HepG2 (cell line): ENCODE measurements at regions not wholly inside any gene's neighbourhood (a gene's known extent, or its start where the extent isn't known, plus 50 kb on each side); places are given as distances from the start of the nearest gene placed in this dataset.
"Not testable (repeated sequence)": the region's sequence is repeated elsewhere in the genome, so short reads cannot be mapped to it uniquely, and the experiment has no call there.

ENCODE experiments used
- ATAC-seq: fragments of 200-7000 bp; cut with Tn5 transposase; 3 replicates; pipeline ENCODE4 v1.9.1; 2020; ENCODE audit warnings: mild to moderate bottlenecking, moderate library complexity
- BruUV-seq: library from RNA; stranded (reverse); fragments of 400-500 nt; replicated peaks from 2 replicates; lab custom pipeline; 2021; lab: Mats Ljungman, UMichigan
- CTCF ChIA-PET: fragments of 300-600 bp; formaldehyde crosslinking; extraction: SDS; loops from one replicate; lab custom pipeline; 2021; ENCODE audit warnings: low total read pairs, inconsistent platforms, low intra/inter-chr PET ratio; lab: Yijun Ruan, JAX
- POLR2A ChIA-PET: fragments of 350-600 bp; sonication (Branson Sonifier 250); formaldehyde crosslinking; loops from one replicate; lab custom pipeline; 2020; ENCODE audit warnings: antibody characterized with exemption, inconsistent platforms; lab: Yijun Ruan, JAX
- DNase-seq: peaks from one replicate; pipeline ENCODE4 v3.0.0-alpha.2; 2015; ENCODE audit warnings: low spot score
- FAIRE-seq: peaks from 3 replicates; lab custom pipeline; 2011; peaks lifted over from hg19 to GRCh38; lab: Jason Lieb, UNC
- H2AFZ ChIP-seq: one replicate; pipeline ENCODE4 v1.6.1; 2011; ENCODE audit warnings: low read length, inconsistent platforms
- H3K27ac ChIP-seq: fragments of 300-600 bp; 3 replicates; pipeline ENCODE4 v1.8.0; 2011; ENCODE audit warnings: mixed run types, mild to moderate bottlenecking, mixed read lengths, low read length, inconsistent platforms; ENCODE audit not compliant: insufficient read depth; ENCODE audit errors: extremely low read length
- H3K27me3 ChIP-seq, 2 experiments: fragments of 200-600 bp in 1 of 2; 2 replicates in 1 of 2; 3 replicates in 1 of 2; pipeline versions ENCODE4 v1.6.0 to v1.8.0; 2011; ENCODE audit warnings: low read length in 2 of 2, mild to moderate bottlenecking in 2 of 2, moderate library complexity in 2 of 2, inconsistent platforms in 1 of 2; ENCODE audit not compliant: insufficient read depth in 2 of 2, control insufficient read depth in 1 of 2
- H3K36me3 ChIP-seq, 2 experiments: fragments of 200-600 bp in 1 of 2; replicated peaks in 1 of 2; 2 replicates in 1 of 2; 3 replicates in 1 of 2; pipeline versions ENCODE4 v1.5.1 to v1.8.0; 2011; ENCODE audit warnings: low read length in 2 of 2, inconsistent platforms in 1 of 2; ENCODE audit not compliant: insufficient read depth in 2 of 2, control insufficient read depth in 1 of 2
- H3K4me1 ChIP-seq: 2 replicates; pipeline ENCODE4 v1.5.1; 2012; ENCODE audit warnings: low read length, inconsistent platforms; ENCODE audit not compliant: insufficient read depth
- H3K4me2 ChIP-seq: 2 replicates; pipeline ENCODE4 v1.6.0; 2011; ENCODE audit warnings: low read depth, low read length, inconsistent platforms
- H3K4me3 ChIP-seq, 3 experiments: fragments of 200-600 bp in 1 of 3; sonication (generic), shearing (Covaris generic) in 1 of 3; replicated peaks in 1 of 3; 2 replicates each; pipeline ENCODE4 v1.5.1; 2011 to 2016; ENCODE audit warnings: low read length in 3 of 3, inconsistent platforms in 2 of 3, low read depth in 2 of 3, mild to moderate bottlenecking in 2 of 3, control low read depth in 1 of 3, mixed read lengths in 1 of 3; ENCODE audit not compliant: insufficient read depth in 1 of 3
- H3K79me2 ChIP-seq: one replicate; pipeline ENCODE4 v1.6.1; 2011; ENCODE audit warnings: low read length, inconsistent platforms; ENCODE audit not compliant: insufficient read depth
- H3K9ac ChIP-seq: 2 replicates; pipeline ENCODE4 v1.6.0; 2011; ENCODE audit warnings: mild to moderate bottlenecking, low read depth, low read length, inconsistent platforms; ENCODE audit not compliant: insufficient read depth
- H3K9me3 ChIP-seq: 2 replicates; pipeline ENCODE4 v1.5.1; 2012; ENCODE audit warnings: mild to moderate bottlenecking, low read length
- H4K20me1 ChIP-seq: 2 replicates; pipeline ENCODE4 v1.6.0; 2011; ENCODE audit warnings: inconsistent platforms, mild to moderate bottlenecking, low read length, moderate library complexity; ENCODE audit not compliant: insufficient read depth
- CREBL2 ChIP-seq: sonication (generic); formaldehyde crosslinking; IDR thresholded peaks from 2 replicates; pipeline ENCODE4 v1.8.1; 2023; ENCODE audit warnings: missing genetic modification reagents, mild to moderate bottlenecking, borderline replicate concordance
- E2F2 ChIP-seq: sonication (generic); formaldehyde crosslinking; IDR thresholded peaks from 2 replicates; pipeline ENCODE4 v1.4.0; 2020; ENCODE audit warnings: missing genetic modification reagents, borderline replicate concordance
- MBD4 ChIP-seq: IDR thresholded peaks from 2 replicates; pipeline ENCODE4 v1.6.1; 2012; ENCODE audit warnings: low read length, inconsistent platforms, borderline replicate concordance
- PPARG ChIP-seq: conservative IDR thresholded peaks from 2 replicates; pipeline ENCODE4 v1.6.1; 2016; ENCODE audit warnings: missing biosample characterization, missing genetic modification reagents
- TCF7L2 ChIP-seq: IDR thresholded peaks from 2 replicates; pipeline ENCODE4 v1.6.1; 2011; ENCODE audit warnings: mild to moderate bottlenecking, low read depth, low read length, moderate library complexity
- ZNF326 ChIP-seq: sonication (generic); formaldehyde crosslinking; IDR thresholded peaks from 2 replicates; pipeline ENCODE4 v1.4.0; 2020; ENCODE audit warnings: missing genetic modification reagents, borderline replicate concordance
- WGBS: methylation state at CpG from one replicate; pipeline ENCODE4 v1.1.6; 2017; ENCODE audit warnings: low lambda C conversion rate; 5-methylcytosine and 5-hydroxymethylcytosine counted together
- in situ Hi-C: cut with HindIII; loops from 2 replicates; pipeline ENCODE4 v1.10.0; 2017; ENCODE audit warnings: low pct_unique_long_range_greater_than_20kb; ENCODE audit not compliant: extremely low pct_ligation_motif_present
- intact Hi-C: fragments of 100-400 bp; cut with micrococcal nuclease; formaldehyde crosslinking; loops from one replicate; pipeline ENCODE4 v1.10.0; 2022; ENCODE audit not compliant: unreplicated experiment

- BruUV-seq: no TSS peak
- ChIA-PET POLR2A (no interaction called here), CTCF (no interaction called here)
- Histone ChIP-seq H3K27me3 (peaks cover 0 to 11% of the 10 kb centered on the region in 2 experiments; a peak in 2 of 5 replicates), H3K4me3 (no peak overlapping the region), H2AFZ (no peak overlapping the region), H3K79me2 (no peaks in the 10 kb centered on the region), H4K20me1 (no peaks in the 10 kb centered on the region), H3K9ac (no peak overlapping the region), H3K36me3 (no peaks in the 10 kb centered on the region), H3K9me3 (no peaks in the 10 kb centered on the region), H3K4me2 (no peak overlapping the region), H3K27ac (no peak overlapping the region), H3K4me1 (no peaks in the 10 kb centered on the region)
- WGBS: 43% methylated on average over 7 of the region's 7 CpGs
- no peak for FAIRE-seq
- intact Hi-C loops (no loop called here), in situ Hi-C loops (no loop called here)
- no peak for TF ChIP-seq CREBL2
- TF ChIP-seq ZNF326 (CRISPR knock-in tag): no peak
- TF ChIP-seq E2F2 (CRISPR knock-in tag): no peak
- TF ChIP-seq PPARG (CRISPR knock-in tag): no peak
- no peak for TF ChIP-seq TCF7L2
- TF ChIP-seq MBD4: no peak
- no peak for DNase-seq
- no peak for ATAC-seq
Measured at GRCh38 chr1:244297616-244298015, 154.1 kb downstream of the ADSS2 start.

- H4K20me1 ChIP-seq, H3K79me2 ChIP-seq, FAIRE-seq, H3K4me1 ChIP-seq, H3K9ac ChIP-seq, H3K9me3 ChIP-seq, ATAC-seq, POLR2A ChIA-PET, H2AFZ ChIP-seq, H3K36me3 ChIP-seq, H3K27ac ChIP-seq, H3K4me2 ChIP-seq, in situ Hi-C loops, H3K4me3 ChIP-seq, intact Hi-C loops, BruUV-seq, DNase-seq: not testable (repeated sequence)
- H3K27me3 ChIP-seq: peaks cover 0 to 15% of the 10 kb centered on the region in 2 experiments; a peak in 4 of 5 replicates
- CTCF ChIA-PET: interaction anchor here (1.2 kb wide), 1 partner anchor 27 kb away, joined by 3 read pairs; no protein-coding TSS in a partner anchor
- 83% methylated on average over 12 of the region's 12 CpGs for WGBS
Measured at GRCh38 chr1:244300029-244300375, 151.7 kb downstream of the ADSS2 start.
